OCI-LY3 (cell line): ENCODE measurements at regions not wholly inside any gene's neighbourhood (a gene's known extent, or its start where the extent isn't known, plus 50 kb on each side); places are given as distances from the start of the nearest gene placed in this dataset.

ENCODE experiments used
- H2AFZ ChIP-seq: fragments of 200-600, 300-600 bp; shearing (Covaris generic); 2 replicates; pipeline ENCODE4 v1.6.0; 2014; ENCODE audit warnings: antibody characterized with exemption, low read depth, low read length
- H3K27ac ChIP-seq: fragments of 200-600, 300-600 bp; sonication (generic); 2 replicates; pipeline ENCODE4 v1.5.1; 2014; ENCODE audit warnings: mild to moderate bottlenecking, low read length, moderate library complexity, mixed read lengths
- H3K27me3 ChIP-seq: fragments of 200-600, 300-600 bp; sonication (generic); 2 replicates; pipeline ENCODE4 v1.6.1; 2014; ENCODE audit warnings: low read depth, low read length, mixed read lengths
- H3K36me3 ChIP-seq: fragments of 200-600, 300-600 bp; sonication (generic); replicated peaks from 2 replicates; pipeline ENCODE3; 2014; ENCODE audit warnings: low read depth, low read length, mixed read lengths
- H3K4me1 ChIP-seq: fragments of 300-600, 200-600 bp; sonication (generic); 2 replicates; pipeline ENCODE4 v1.6.1; 2014; ENCODE audit warnings: low read length, mixed read lengths
- H3K4me2 ChIP-seq: fragments of 200-600, 300-600 bp; sonication (generic); 2 replicates; pipeline ENCODE4 v1.6.1; 2014; ENCODE audit warnings: low read length, mixed read lengths
- H3K4me3 ChIP-seq: fragments of 300-600, 200-600 bp; sonication (generic); 2 replicates; pipeline ENCODE4 v1.5.1; 2014; ENCODE audit warnings: antibody characterized with exemption, mild to moderate bottlenecking, low read length, moderate library complexity
- H3K79me2 ChIP-seq: fragments of 300-600, 200-600 bp; shearing (Covaris generic); 2 replicates; pipeline ENCODE4 v1.6.1; 2014; ENCODE audit warnings: mild to moderate bottlenecking, low read length, mixed read lengths
- H3K9ac ChIP-seq: fragments of 300-600, 200-600 bp; shearing (Covaris generic); 2 replicates; pipeline ENCODE4 v1.6.0; 2014; ENCODE audit warnings: mild to moderate bottlenecking, low read length, moderate library complexity
- H3K9me3 ChIP-seq: fragments of 200-600, 300-600 bp; shearing (Covaris generic); 2 replicates; pipeline ENCODE4 v1.6.1; 2014; ENCODE audit warnings: low read length, mixed read lengths; ENCODE audit not compliant: insufficient read depth
- H4K20me1 ChIP-seq: fragments of 200-600, 300-600 bp; sonication (generic); 2 replicates; pipeline ENCODE4 v1.6.1; 2016; ENCODE audit warnings: low read length, mixed read lengths; ENCODE audit not compliant: insufficient read depth
- CTCF ChIP-seq: fragments of 200-600, 300-600 bp; sonication (generic); IDR thresholded peaks from 2 replicates; pipeline ENCODE4 v1.5.1; 2014; ENCODE audit warnings: antibody characterized with exemption, low read length, low read depth
- EZH2phosphoT487 ChIP-seq: fragments of 200-600 bp; shearing (Covaris generic); IDR thresholded peaks from 2 replicates; pipeline ENCODE4 v1.6.1; 2018; ENCODE audit warnings: antibody characterized with exemption, mixed run types, low read depth

DNA sequence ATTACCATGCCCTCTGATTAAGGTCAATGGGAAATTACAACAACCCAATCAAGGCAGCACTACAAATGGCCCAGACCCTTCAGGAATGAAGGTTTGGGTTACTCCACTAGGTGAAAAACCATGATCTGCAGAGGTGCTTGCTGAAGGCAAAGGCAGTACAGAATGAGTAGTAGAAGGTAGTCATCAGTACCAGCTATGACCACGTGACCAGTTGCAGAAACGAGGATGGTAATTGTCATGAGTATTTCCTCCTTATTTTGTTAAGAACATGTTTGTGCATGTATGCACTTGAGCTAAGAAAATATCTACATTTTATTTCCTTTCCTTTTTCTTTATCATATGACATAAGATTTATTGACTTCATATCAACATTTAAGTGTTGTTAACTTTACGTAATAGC is 607.1 kb downstream of the KCNT2 start:
- H3K79me2 ChIP-seq = no peaks in the 10 kb centered on the region
- no peaks in the 10 kb centered on the region for H3K27me3 ChIP-seq
- H3K4me2 ChIP-seq = no peak overlapping the region
- no peak overlapping the region for H3K4me3 ChIP-seq
- no peak overlapping the region for H3K27ac ChIP-seq
- no peak overlapping the region for H2AFZ ChIP-seq
- no peak overlapping the region for H3K9ac ChIP-seq
- no peaks in the 10 kb centered on the region for H3K36me3 ChIP-seq
- no peaks in the 10 kb centered on the region for H3K4me1 ChIP-seq
- TF ChIP-seq EZH2phosphoT487 (no peak), CTCF (no peak)
- H4K20me1 ChIP-seq = no peaks in the 10 kb centered on the region
- H3K9me3 ChIP-seq = no peaks in the 10 kb centered on the region

- Histone ChIP-seq H3K4me1 (no peaks in the 10 kb centered on the region), H3K9ac (no peak overlapping the region), H3K27me3 (no peaks in the 10 kb centered on the region), H3K79me2 (no peaks in the 10 kb centered on the region), H4K20me1 (no peaks in the 10 kb centered on the region), H3K4me2 (no peak overlapping the region), H2AFZ (no peak overlapping the region), H3K27ac (no peak overlapping the region), H3K9me3 (no peaks in the 10 kb centered on the region), H3K4me3 (no peak overlapping the region), H3K36me3 (no peaks in the 10 kb centered on the region)
- no peak for TF ChIP-seq EZH2phosphoT487
- no peak for TF ChIP-seq CTCF
These were observed 609.2 kb downstream of the KCNT2 start for GRCh38 chr1:195999022-195999421.

DNA sequence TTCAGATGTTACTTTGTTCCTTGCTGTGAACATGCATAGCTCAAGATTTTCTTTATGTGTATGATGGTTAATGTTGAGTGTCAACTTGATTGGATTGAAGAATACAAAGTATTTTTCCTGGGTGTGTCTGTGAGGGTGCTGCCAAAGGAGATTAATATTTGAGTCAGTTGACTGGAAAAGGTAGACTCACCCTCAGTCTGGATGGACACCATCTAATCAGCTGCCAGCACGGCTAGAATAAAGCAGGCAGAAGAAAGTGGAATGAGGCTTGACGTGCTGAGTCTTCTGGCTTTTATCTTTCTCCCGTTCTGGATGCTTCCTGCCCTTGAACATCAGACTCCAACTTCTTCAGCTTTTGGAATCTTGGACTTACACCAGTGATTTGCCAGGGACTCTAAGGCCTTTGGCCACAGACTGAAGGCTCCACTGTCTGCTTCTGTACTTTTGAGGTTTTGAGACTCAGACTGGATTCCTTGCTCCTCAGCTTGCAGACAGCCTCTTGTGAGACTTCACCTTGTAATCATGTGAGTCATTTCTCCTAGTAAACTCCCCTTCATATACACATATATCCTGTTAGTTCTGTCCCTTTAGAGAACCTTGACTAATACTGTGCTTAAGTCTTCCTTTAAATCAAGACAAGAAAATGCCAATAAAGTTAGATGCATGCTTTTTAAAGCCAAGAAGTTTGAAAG is 626.6 kb downstream of the KCNT2 start:
- H3K27me3 ChIP-seq = no peaks in the 10 kb centered on the region
- H3K4me1 ChIP-seq = no peaks in the 10 kb centered on the region
- no peak overlapping the region for H3K9ac ChIP-seq
- no peak overlapping the region for H3K4me2 ChIP-seq
- H3K4me3 ChIP-seq = no peak overlapping the region
- H3K27ac ChIP-seq = no peak overlapping the region
- no peaks in the 10 kb centered on the region for H4K20me1 ChIP-seq
- H2AFZ ChIP-seq = no peak overlapping the region
- no peaks in the 10 kb centered on the region for H3K79me2 ChIP-seq
- TF ChIP-seq CTCF = no peak
- TF ChIP-seq EZH2phosphoT487 = no peak
- no peaks in the 10 kb centered on the region for H3K36me3 ChIP-seq
- no peaks in the 10 kb centered on the region for H3K9me3 ChIP-seq

DNA sequence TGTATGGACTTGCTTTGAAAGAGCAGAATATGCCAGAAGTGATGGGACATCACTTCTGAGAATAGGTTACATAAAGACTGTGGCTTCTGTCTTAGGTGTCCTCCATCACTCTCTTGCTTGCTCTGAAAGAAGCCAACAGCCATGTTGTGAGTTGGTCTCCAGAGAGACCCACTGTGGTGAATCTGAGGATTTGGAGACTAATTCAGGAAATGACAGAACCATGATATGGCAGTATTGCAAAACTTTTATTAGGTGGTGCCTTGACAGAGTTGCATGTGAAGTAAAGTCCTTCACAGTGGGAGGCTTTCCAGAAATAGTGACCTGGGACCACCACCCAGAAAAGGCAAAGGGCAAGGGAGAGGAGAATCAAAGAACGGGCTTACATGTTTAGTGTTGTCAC is 628.6 kb downstream of the KCNT2 start:
- Histone ChIP-seq H3K27me3 (no peaks in the 10 kb centered on the region), H4K20me1 (no peaks in the 10 kb centered on the region), H3K36me3 (no peaks in the 10 kb centered on the region), H3K79me2 (no peaks in the 10 kb centered on the region), H3K4me3 (no peak overlapping the region), H3K9me3 (no peaks in the 10 kb centered on the region), H3K4me1 (no peaks in the 10 kb centered on the region), H3K4me2 (no peak overlapping the region), H3K27ac (no peak overlapping the region), H3K9ac (no peak overlapping the region), H2AFZ (no peak overlapping the region)
- no peak for TF ChIP-seq EZH2phosphoT487
- no peak for TF ChIP-seq CTCF
